Peyer's patch (tissue), 4 donors: ENCODE measurements at regions not wholly inside any gene's neighbourhood (a gene's known extent, or its start where the extent isn't known, plus 50 kb on each side); places are given as distances from the start of the nearest gene placed in this dataset.

Experiments
- CTCF ChIP-seq, 6 experiments: fragments of 450-650 bp in 4 of 6; fragments of 200-600 bp in 2 of 6; sonication (generic) in 1 of 6; IDR thresholded peaks; one replicate each; pipeline ENCODE4 v1.5.1; 2017 to 2019; ENCODE audit warnings: antibody characterized with exemption in 6 of 6, mild to moderate bottlenecking in 3 of 6, moderate library complexity in 1 of 6
- POLR2A ChIP-seq, 2 donors: fragments of 450-650 bp; IDR thresholded peaks; one replicate each; pipeline ENCODE4 v1.5.1; 2017; ENCODE audit warnings: antibody characterized with exemption in 2 of 2, mild to moderate bottlenecking in 2 of 2, moderate library complexity in 2 of 2

- no peak for TF ChIP-seq CTCF (IDR thresholded peaks at IDR 0.05)
- no peak for TF ChIP-seq POLR2A (IDR thresholded peaks at IDR 0.05)
These were observed 160.5 kb upstream of the MSX2 start for GRCh38 chr5:174563899-174564298.
